GM20431 (cell line): ENCODE measurements at regions not wholly inside any gene's neighbourhood (a gene's known extent, or its start where the extent isn't known, plus 50 kb on each side); places are given as distances from the start of the nearest gene placed in this dataset.

ENCODE experiments used
- in situ Hi-C: fragments of 300-500 bp; cut with MseI, MboI; formaldehyde crosslinking; loops from one replicate; pipeline ENCODE4 v1.15.0; 2020; ENCODE audit warnings: low sequenced_read_pairs; ENCODE audit not compliant: unreplicated experiment

- in situ Hi-C loops: loop anchor here (10.0 to 25.0 kb wide), 2 partner anchors 320 to 433 kb away; partner anchors contain the start of genes MRPS17 and NIPSNAP2
Measured at GRCh38 chr7:55641811-55642210, 69.5 kb upstream of the VOPP1 start.

GRCh38 chr7:55641273-55641691, 69.0 kb upstream of the VOPP1 start:
- in situ Hi-C loops: loop anchor here (10.0 to 25.0 kb wide), 2 partner anchors 321 to 434 kb away; partner anchors contain the start of genes MRPS17 and NIPSNAP2

- in situ Hi-C loops: loop anchor here (10.0 to 25.0 kb wide), 2 partner anchors 323 to 435 kb away; partner anchors contain the start of genes MRPS17 and NIPSNAP2
Measured at GRCh38 chr7:55639640-55640039, 67.3 kb upstream of the VOPP1 start.

- in situ Hi-C loops: loop anchor here (25.0 kb wide), 1 partner anchor 333 kb away; the partner anchor contains the start of genes MRPS17 and NIPSNAP2
Measured at GRCh38 chr7:55629051-55629677, 56.9 kb upstream of the VOPP1 start.

- in situ Hi-C loops: loop anchor here (25.0 kb wide), 1 partner anchor 337 kb away; the partner anchor contains the start of genes MRPS17 and NIPSNAP2
Measured at GRCh38 chr7:55624813-55625212, 52.5 kb upstream of the VOPP1 start.

GRCh38 chr7:55623617-55624016, 51.3 kb upstream of the VOPP1 start:
- in situ Hi-C loops: no loop called here

GRCh38 chr7:55622241-55622640, 49.9 kb upstream of the VOPP1 start:
- in situ Hi-C loops: no loop called here
